ENCODE measurements at regions not wholly inside any gene's neighbourhood (a gene's known extent, or its start where the extent isn't known, plus 50 kb on each side); places are given as distances from the start of the nearest gene placed in this dataset.

GRCh38 chr5:30878746-30879145 lies 314.7 kb upstream of the CDH6 start:
- no peaks in the 10 kb centered on the region for H4K20me1 ChIP-seq (ENCODE audit: control insufficient read depth, insufficient read depth, insufficient read length)
- H3K4ac ChIP-seq (ENCODE audit: low read depth, low read length): no peak overlapping the region
- H3K27me3 ChIP-seq (ENCODE audit: insufficient read depth, low read length): no peaks in the 10 kb centered on the region
- H4K8ac ChIP-seq (replicated peaks; ENCODE audit: insufficient read length, low read depth, low read length): no peak overlapping the region
- H3K9me3 ChIP-seq (ENCODE audit: control insufficient read depth, low read depth, low read length): no peaks in the 10 kb centered on the region
- H3K79me2 ChIP-seq (ENCODE audit: insufficient read depth, low read length): no peaks in the 10 kb centered on the region
- Mint-ChIP-seq H3K27ac (no peak overlapping the region), H3K36me3 (ENCODE audit: insufficient read depth in 1 of 3, low read depth in 3 of 3) (no peaks in the 10 kb centered on the region), H3K27me3 (ENCODE audit: low read depth) (no peaks in the 10 kb centered on the region), H3K9me3 (peaks cover 0 to under 1% of the 10 kb centered on the region in 2 experiments; a peak in 2 of 5 replicates), H3K4me1 (no peaks in the 10 kb centered on the region), H3K4me3 (no peak overlapping the region)
- TF ChIP-seq CTCF (conservative IDR thresholded peaks at IDR 0.05): no peak
- H3K4me2 ChIP-seq (ENCODE audit: insufficient read depth, insufficient read length, low read length): no peak overlapping the region
- H3T11ph ChIP-seq (ENCODE audit: low read length): no peak overlapping the region
- no peak overlapping the region for H2BK12ac ChIP-seq (ENCODE audit: insufficient read length, low read depth, low read length)
- H2BK120ac ChIP-seq (ENCODE audit: low read depth, low read length, poor library complexity, severe bottlenecking): no peak overlapping the region
- no peak overlapping the region for H2AFZ ChIP-seq (ENCODE audit: low read length)
- H4K5ac ChIP-seq (ENCODE audit: insufficient read length, low read depth, low read length): no peak overlapping the region
- no peak overlapping the region for H2BK5ac ChIP-seq (ENCODE audit: insufficient read length, low read length)
- no peak for DNase-seq
- no peak overlapping the region for H3K9ac ChIP-seq (ENCODE audit: extremely low read depth, insufficient read length, low read length)
- no peaks in the 10 kb centered on the region for H3K79me1 ChIP-seq (ENCODE audit: insufficient read depth, low read depth, low read length, poor library complexity, severe bottlenecking)
- no peak overlapping the region for H3K56ac ChIP-seq (ENCODE audit: insufficient read length, low read depth, low read length)
- H3K4me1 ChIP-seq (ENCODE audit: insufficient read depth, low read length): no peaks in the 10 kb centered on the region
- WGBS (ENCODE audit: extremely low coverage, insufficient read length, low lambda C conversion rate): no CpG with 5 or more reads among the region's 1 CpG
- no peak overlapping the region for H2AK5ac ChIP-seq (ENCODE audit: insufficient read length, low read length)
- H3K14ac ChIP-seq (ENCODE audit: insufficient read depth, low read length): no peak overlapping the region
- H3K23ac ChIP-seq (ENCODE audit: insufficient read length, low read depth, low read length): no peak overlapping the region
- H3K27ac ChIP-seq (ENCODE audit: insufficient read length, low read depth, low read length): no peak overlapping the region
- H2BK15ac ChIP-seq (ENCODE audit: low read depth, low read length): no peak overlapping the region
- no peak overlapping the region for H2BK20ac ChIP-seq (ENCODE audit: low read depth, low read length, poor library complexity, severe bottlenecking)
- no peak overlapping the region for H4K91ac ChIP-seq (ENCODE audit: insufficient read length, low read depth, low read length)
- H3K23me2 ChIP-seq (ENCODE audit: insufficient read length, low read depth, low read length, poor library complexity, severe bottlenecking): no peaks in the 10 kb centered on the region
- H3K18ac ChIP-seq (ENCODE audit: insufficient read length, low read depth, low read length): no peak overlapping the region

Measured in H9 (cell line).